HG03342 (cell line): ENCODE measurements at regions not wholly inside any gene's neighbourhood (a gene's known extent, or its start where the extent isn't known, plus 50 kb on each side); places are given as distances from the start of the nearest gene placed in this dataset.
"Not testable (repeated sequence)": the region's sequence is repeated elsewhere in the genome, so short reads cannot be mapped to it uniquely, and the experiment has no call there.

ENCODE experiments used
- ATAC-seq: cut with Tn5 transposase; IDR thresholded peaks from one replicate; pipeline ENCODE4 v1.9.1; 2021; ENCODE audit warnings: mild to moderate bottlenecking, moderate library complexity; ENCODE audit not compliant: unreplicated experiment

- no peak for ATAC-seq
Observed at GRCh38 chr2:95685513-95685912, 93.7 kb downstream of the TRIM43 start.

DNA sequence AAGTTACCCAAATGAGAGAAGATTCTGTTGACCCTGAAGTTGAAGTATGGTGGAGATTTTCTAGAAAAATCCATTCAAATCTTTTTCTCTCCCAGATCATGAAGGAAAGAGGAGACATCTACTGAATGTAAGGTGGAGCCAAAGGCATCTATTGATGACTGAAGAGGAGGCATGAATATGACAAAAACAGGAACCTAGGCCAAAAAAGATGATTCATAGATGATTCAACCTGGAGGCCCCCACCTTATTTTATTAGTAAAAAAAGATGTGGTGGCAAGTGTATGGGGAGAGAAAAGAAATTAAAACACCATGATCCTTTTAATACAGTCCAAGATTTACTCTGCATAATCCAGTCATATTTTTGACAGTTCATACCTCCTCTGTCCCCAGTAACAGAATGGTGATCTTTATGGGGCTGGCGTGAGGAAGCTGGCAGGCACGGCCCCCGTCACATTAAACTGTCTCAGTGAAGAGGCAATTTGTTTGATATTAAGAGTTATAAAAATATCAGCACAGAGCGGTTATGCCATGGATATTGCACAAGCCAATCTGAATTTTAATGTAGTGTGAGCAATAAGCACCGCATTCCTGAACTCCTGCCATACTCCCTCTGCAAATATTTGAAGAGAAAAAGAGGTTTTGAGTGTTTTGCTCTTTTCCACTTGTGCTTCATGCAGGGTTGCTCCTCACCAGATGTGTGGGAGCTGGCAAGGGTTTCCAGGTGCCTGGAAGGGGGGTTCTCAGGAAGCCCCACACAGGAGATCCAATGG, 94.4 kb downstream of the TRIM43 start:
- ATAC-seq, result not testable (repeated sequence)

DNA sequence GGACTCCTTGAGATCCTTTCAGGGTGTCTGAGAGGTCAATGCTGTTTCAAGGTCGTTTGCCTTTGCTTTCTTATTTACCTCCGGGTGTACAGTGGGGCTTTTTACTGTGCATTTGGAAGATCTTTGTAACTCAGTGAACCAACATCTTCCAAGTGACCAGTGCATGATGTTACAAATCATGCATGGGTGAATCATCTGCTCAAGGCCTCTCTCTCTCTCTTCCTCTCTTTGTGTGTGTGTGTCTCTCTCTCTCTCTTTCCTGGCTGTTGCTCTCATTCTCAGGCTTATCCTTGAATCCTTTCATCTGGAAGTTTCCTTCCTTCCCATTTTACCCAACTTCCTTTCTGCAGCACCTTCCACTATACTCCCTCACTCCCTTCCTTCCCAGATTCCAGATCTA, 96.1 kb downstream of the TRIM43 start:
- ATAC-seq, result not testable (repeated sequence)

DNA sequence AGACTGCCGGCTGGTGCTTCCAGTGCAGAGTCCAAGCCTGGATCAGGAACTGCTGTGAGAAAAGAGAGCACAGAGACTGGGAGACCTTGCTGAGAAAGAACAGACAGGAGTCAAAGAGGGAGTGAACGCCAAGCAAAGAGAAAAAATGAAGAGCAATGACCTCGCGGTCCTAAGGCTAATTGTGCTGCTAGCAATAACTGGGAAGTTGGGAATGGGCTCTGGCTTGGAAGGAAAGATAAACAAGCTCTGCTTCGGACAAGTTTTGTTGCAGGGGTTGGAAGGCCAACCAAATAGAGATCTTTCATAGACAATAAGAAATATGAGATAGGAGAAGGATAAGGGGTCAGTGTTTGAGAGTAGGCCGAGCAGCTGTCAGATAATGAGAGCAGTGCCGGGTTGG, 99.4 kb downstream of the TRIM43 start:
- ATAC-seq, result not testable (repeated sequence)

DNA sequence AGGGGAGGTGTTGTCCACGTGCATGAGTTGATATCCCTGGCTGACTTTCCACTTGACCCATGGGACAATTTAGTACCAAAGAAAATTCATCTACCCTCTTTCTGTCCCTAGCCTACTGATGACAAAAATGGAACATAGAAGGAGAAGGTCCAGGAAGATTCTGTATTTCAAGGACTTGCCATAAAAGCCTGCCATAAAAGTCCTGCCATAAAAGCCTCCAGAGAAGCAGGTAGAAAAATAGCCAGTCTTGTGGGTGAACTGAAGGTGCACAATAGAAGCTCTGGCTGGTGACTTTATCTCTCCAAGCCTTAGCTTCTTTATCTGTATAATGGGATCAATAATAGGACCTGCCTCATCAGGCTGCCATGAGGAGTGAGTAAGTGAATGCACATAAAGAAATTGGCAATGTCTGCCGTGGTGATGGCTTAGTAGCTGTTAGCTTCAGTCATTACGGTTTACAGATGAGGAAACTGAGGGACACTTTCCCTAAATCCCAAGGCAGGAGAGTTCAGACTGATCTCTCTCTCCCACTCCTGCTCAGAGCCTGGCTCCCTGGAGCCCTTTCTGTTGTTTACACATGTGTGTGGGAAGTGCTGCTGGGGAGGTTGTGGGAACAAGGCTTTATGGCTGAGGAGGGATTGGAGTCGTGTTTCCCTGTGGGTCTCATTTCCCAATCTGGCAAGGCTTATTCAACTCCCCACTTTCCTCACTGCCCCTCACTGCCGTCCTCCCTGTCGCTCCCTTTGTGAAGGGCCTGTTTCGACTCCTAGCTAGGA, 101.5 kb downstream of the TRIM43 start:
- ATAC-seq, result not testable (repeated sequence)

DNA sequence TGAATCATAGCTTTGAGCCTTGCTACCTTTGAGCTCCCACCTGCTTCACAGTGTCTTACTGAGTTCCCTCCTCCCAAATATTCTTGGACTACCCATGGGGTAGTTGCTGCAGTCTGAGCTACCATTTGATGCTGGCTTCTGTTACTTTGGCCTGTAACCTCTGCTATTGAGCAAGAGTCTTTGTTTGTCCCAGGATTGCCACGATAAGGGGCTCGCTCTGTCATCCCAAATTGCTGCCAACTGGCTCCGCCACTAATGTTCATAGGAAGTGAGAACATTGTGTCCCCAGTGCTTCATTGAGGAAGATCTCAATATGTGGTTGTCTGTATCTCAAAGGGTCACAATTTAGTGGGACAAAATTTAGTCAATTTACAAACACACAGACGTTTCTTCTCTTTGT, 103.8 kb downstream of the TRIM43 start:
- ATAC-seq, result no peak

DNA sequence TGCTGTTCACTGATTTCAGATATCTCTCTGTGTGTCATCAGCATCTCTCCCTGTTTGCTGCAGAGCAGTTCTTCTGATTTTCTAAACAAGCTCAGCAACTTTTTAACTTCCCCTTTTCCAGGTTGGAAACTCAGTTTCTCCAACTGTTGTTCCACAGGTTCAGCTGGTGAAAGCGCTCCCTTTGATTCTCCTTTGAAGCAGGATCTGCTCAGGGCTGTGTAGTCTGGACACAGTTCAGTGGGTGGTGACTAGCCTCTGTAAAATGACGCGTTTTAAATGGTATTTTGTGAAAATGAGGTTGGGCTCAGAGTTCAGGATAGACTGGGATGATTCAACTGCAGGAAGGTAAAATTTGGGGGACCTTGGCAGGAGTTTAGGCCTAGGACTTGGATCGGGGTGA, 106.3 kb downstream of the TRIM43 start:
- no peak for ATAC-seq

DNA sequence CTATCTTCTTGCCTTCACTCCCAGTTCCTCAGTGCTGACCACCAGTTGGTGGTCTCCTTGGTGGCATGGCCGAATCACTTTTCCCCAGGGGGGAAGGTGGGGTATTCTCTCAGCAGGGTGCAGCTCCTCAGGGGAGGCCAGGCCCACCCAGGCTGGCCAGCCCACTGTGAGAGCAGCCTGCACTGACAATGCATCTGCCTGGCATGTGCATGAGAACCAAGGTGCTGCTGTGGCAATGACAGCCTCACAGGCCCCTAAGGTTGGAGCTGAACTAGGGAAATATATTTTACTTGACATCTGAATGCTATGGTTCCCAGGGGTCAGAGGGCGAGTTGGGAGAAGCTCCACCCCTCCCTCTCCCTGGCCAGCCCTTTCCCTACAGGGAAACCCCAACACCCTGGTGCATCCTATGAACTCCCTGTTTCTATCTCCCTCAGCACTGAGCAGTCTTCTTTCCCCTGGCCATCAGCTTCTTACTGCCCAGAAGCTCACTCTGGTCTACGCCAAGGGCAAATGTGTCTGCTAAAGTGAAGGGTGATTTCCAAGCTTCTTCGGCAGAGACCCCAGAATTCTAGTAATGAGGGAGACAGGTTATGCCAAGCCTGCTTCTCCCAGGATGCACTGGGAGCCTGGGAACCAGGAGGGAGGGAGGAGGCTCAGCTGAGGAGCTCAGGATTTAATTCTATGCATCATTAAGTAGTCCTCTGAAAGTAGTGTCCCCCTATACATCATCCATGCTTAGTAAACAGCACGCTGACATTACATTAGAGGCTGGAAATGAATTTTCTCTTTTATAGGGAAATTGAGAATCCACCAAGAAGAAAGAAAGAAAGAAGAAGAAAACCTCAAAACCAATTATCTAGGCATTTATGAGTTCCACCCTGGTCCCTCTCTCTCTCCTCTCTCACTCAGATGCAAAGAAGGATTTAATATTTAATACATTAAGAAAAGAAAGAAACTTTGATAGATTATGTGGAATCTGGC, 107.7 kb downstream of the TRIM43 start:
- ATAC-seq, result not testable (repeated sequence)

DNA sequence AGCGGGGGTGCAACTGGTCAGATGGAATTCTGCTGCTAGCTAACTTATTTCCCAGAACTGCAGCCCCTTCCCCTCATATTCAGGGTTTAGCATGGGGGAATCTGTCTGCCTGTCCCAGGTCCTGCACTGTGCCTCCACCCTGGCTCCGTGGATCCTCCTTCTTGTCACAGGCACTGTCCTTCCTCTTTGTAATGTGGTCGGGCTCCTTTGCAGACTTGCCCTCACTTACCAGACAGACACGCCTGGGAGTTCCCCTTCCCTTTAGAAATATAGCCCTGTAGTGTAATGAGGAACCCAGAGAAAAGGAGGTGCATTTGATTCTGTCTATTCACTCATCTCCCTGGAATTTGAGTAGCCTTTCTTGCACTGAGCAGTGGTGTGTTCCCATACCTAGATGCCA, 108.7 kb downstream of the TRIM43 start:
- no peak for ATAC-seq

DNA sequence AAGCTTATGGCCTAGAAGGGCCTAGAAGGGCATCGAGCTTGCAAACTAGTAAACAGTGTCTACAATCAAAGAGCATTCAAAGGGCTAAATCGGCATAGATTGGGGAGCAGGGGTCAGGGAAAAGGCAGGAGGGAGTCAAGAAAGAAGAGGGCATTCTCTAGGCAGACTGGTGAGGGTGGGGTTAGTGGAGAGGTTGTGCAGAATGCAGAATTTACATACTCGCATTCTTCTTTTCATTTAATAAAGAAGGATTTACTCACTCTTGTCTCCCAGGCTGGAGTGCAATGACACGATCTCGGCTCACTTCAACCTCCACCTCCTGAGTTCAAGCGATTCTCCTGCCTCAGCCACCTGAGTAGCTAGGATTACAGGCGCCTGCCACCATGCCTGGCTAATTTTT, 110.7 kb downstream of the TRIM43 start:
- no peak for ATAC-seq

DNA sequence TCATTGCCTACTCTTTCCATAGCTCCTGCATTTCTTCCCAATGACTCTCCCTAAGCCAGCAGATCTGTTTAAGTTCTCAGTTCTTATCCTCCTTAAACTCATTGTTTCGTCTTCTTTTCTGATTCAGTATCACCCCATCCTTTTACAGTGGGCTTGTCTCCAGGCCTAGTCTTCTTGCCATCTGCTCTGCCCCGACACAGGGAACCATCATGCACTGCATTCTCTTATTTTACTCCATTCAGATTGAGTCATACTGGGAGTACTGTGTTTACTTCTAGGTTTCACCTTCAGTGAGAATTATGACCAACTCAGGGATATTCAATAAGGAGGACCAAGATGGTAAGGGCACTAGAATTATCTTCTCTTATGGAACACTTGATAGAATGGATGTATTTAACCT, 115.4 kb downstream of the TRIM43 start:
- ATAC-seq, result not testable (repeated sequence)

DNA sequence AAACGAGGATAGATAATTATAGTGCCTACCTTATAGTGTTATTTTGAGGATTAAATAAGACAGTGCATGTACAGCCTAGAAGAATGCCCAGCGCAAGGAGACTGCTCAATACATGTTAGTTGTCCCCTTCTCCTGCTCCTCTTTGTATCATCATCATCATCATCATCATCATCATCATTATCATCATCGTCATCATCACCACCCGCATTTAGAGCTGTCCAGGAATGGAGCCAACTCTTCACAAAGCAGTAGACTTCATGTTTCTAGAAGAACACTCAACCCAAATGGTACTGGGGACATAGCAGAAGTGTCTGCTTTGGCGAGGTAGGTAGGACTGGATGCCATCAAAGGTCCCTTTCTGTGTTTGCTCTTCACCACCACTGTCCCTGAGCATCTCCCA, 116.0 kb downstream of the TRIM43 start:
- no peak for ATAC-seq

DNA sequence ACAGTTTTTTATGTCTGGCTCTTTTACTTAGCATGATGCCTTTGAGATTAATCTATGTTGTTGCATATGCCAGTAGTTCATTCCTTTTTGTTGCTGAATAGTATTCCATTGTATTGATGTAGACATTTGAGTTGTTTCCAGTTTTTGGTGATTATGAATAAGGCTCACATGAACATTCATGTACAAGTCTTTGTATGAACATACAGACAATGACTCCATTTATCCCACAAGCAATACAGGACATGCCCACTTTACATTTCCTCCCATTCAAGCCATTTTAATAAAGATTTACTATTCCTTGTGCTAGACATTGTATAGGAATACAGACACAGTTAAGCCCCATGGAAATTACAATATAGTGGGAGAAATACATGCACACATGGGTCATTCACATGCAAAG, 118.0 kb downstream of the TRIM43 start:
- no peak for ATAC-seq

DNA sequence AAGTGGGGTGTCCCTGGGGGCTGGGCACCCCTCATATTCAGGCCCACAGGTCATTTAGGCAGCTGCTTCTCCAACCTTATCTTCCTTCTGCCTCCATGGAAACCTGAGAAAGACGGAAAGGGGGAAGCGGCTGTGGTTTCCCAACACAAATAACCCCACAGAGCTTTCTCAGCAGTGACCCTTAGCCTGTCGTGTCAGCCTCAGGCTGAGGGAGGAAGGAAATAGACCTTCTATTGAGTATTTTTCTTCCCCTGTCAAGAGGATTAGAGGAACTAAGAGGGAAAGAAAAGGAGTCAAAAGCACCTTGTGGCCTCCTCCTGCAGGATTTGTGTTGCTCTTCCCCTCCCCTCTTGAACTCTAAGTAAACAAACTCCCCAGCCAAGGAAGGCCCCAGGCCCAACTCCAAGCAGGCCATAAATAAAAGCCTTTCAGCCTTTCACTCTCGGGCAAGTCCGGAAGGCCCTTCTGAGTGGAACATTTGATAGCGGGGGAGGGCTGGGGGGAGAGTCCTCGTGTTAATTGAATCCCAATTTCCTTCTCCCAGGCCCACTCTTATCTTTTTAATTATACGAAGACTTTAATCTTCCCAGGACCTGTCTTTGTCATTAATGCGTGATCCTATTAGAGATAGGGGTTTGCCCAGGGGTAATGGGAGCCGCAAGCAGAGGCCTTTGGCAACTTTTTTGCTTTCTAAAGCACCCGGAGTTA, 121.8 kb downstream of the TRIM43 start:
- ATAC-seq, result not testable (repeated sequence)

DNA sequence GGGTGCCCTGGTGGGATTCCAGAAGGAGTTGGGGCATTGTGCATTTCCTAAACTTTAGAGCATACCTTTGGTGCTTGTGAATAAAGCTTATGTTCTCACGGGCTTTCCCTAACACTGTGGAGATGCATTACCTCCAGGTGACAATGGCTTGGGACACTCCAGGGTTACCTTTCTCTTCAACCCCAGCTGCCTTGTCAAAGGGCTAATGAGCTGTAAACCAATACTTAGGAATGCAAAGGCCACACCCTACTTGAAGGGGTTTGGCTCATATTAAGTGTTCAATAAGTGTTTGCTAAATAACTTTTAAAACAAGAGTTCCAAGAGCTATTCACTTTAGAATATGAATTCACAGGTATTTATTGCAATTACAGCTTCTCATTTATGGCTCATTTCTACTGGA, 122.6 kb downstream of the TRIM43 start:
- not testable (repeated sequence) for ATAC-seq

DNA sequence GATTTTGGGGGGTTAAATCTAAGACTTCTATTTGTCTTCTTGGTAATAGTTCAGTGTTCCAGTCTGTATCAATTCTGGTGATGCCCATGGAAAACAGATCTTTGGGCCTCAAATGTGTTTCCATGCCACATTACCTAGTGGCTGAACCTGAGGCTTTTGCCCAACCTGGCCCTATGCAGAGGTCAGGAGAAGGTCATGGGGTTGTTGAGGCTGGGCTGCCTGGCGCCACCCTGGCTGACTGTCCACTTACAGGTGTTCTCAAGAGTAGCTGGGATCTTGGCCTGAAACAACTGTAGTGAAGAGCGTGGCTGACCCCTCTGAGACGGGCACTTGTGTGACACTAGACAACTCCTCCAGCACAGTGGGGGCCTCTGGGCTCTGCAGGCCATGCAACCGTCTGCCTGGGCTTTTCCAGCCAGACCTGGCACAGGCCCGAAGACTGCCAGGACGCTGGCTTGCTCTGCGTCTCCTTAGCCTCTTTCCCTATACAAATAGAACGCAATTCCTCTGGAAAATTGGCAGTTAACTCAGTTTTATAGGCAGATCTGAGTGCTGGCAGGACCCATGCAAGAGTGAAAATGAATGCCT, 127.8 kb downstream of the TRIM43 start:
- no peak for ATAC-seq

- no peak for ATAC-seq
Observed at GRCh38 chr2:95721726-95722125, 129.9 kb downstream of the TRIM43 start.

DNA sequence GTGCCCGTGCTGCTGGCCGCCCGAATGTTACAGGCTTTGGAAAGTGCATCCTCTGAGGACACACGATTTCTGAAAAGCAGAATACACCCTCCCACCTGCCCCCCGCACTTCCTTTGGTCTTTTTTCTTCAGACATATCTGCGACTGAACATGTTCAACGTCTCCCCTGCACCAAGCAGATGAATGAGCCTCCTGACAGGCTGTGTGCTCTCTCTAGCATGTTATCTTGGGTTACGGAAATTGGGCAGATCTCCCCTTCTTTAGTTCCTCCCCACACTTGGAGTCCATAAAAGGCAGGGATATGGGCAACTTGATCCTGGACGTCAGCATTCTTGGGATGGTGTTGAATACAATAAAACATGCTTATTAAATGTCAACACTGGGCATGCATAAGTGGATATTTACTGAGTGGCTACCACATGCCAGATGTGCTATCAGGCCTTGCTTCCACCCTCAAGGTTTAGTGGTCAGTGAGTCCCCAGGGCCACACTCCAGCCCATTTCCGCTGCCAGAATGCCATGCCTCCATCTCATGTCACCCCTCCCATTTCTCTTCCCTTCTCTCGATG, 130.4 kb downstream of the TRIM43 start:
- no peak for ATAC-seq

DNA sequence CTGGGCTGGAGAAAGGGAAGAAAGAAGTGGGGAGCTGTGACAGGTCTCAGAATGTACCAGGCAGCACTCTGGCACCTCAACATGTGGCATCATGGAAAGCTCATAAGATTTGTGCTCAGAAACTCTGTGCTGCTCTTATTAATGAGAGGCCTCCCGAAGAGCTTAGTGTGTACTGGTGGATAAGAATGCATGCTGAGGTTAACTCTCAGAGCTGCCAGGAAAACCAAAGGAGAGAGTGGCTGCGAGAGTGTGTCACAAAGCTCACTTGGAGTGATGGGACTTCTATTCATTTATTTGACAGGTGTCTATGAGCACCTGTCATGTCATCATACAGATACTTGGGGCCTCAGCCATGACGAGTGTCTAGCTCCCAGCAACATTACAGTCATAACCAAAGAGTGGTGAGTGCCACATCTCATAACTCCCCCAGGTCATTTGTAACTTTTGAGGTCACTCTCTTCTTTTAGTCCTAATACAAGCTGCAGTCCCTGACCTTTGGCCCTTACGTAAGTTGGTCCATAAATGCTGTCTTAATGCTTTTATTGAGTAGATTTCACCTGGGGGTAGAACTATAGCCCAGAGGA, 131.9 kb downstream of the TRIM43 start:
- ATAC-seq, result not testable (repeated sequence)
